GM21423 (cell line): ENCODE measurements at regions not wholly inside any gene's neighbourhood (a gene's known extent, or its start where the extent isn't known, plus 50 kb on each side); places are given as distances from the start of the nearest gene placed in this dataset.
"Not testable (repeated sequence)": the region's sequence is repeated elsewhere in the genome, so short reads cannot be mapped to it uniquely, and the experiment has no call there.

Source experiments
- ATAC-seq: cut with Tn5 transposase; IDR thresholded peaks from one replicate; pipeline ENCODE4 v1.9.1; 2021; ENCODE audit warnings: mild to moderate bottlenecking, moderate library complexity; ENCODE audit not compliant: unreplicated experiment

DNA sequence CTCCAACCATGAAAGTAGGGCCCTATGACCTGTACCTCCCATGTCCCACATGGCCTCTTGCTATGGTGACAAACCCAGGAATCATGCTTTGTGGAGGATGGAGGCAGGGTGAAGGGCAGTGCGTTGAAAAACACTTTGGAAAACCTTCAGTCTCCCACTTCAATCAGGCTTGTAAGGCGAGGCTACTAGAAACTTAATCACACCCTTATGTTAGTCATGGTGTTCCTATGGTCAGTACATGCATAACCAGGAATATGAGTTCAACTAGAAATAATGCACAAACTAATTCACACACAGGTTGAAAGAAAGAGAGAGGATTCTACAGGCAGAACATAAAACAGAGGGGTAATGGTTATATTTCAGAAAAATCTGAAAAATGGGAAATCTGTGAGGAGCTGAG is 601.1 kb downstream of the KCTD16 start:
- ATAC-seq: no peak

DNA sequence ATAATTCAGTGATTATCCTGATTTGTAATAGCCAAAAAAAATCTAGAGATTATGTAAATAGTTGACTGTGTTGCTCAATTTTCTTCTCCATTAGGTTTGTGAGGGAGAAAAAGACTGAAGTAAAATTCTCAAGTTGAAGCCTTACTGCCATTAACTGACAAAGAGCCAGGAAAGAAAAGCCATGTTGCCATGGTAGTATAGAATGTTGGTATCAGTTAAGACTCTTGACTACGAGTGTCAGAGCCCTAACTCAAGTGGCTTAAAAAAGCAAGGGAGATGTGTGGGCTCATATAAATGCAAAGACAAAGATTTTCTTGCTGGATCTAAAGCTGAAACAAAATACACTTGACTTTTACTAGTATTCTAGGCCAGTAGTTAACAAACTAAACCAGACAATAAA is 571.7 kb downstream of the KCTD16 start:
- no peak for ATAC-seq

DNA sequence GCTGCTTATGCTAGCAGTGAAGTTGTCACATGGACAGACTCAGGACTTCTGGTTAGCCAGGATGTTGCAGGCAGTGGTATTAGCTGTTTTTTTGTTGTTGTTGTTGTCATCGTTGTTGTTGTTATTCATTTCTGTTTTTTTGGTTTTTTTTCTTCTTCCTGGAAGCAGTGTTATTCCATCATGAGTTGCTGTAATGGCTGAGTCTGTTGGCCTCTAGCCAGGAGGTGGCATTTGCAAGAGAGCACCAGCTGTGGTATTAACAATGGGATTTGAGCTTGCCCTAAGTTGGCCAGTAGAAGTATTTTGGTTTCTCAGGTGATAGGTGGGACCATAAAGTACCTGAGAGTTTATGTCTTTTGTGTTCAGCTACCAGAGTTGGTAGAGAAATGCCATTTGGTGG is 561.1 kb downstream of the KCTD16 start:
- ATAC-seq: no peak

DNA sequence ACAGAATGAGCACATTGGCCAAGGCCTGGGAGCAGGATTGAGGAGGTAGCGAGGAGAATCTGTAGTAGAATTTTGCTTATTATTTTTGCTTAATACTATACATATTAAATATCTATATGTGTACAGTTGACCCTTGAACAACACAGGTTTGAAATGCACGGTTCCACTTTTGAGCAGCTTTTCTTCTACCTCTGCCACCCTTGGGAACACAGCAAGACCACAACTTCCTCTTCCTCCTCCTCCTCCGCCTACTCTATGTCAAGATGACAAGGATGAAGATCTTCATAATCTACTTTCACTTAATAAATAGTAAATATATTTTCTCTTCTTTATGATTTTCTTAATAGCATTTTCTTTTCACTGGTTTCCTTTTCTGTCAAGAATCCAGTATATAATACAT is 541.4 kb downstream of the KCTD16 start:
- ATAC-seq: peak; percentile 90

DNA sequence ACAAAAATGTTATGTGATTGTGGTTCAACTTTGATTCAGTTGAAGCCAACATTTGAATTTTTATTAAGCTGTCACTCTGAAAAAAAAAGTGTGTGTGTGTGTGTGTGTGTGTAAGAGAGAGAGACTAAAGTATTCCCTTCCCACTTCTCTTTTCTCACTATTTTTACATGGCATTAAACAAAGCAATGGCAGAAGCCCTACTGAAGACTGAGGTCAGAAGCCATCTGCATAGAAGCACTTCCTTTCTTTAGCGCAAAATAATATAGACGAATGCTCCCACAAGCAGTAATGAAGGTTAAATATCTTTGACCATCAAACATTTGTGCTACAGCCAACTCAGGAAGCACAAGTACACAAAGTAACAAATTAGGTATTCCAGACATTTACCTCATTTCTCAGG is 540.5 kb downstream of the KCTD16 start:
- ATAC-seq: peak; percentile 31

DNA sequence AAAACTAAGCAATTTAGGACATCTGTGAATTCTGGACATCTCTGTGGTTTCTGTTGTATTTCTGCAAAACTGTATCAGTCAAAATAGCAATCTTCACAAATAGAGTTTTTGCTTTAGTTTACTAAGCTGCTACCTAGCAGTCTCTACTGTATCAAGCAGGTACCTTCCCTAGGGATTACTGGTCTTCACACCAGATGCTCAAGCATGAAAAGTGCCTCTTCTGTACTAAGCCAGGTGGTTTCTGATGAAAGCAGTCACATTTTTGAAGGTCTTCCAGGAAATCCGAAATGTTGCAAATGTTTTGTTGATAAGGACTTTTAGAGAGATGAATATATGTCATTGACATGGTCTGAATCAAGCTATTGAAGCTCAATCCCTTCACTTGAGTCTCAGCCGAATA is 540.0 kb downstream of the KCTD16 start:
- no peak for ATAC-seq

DNA sequence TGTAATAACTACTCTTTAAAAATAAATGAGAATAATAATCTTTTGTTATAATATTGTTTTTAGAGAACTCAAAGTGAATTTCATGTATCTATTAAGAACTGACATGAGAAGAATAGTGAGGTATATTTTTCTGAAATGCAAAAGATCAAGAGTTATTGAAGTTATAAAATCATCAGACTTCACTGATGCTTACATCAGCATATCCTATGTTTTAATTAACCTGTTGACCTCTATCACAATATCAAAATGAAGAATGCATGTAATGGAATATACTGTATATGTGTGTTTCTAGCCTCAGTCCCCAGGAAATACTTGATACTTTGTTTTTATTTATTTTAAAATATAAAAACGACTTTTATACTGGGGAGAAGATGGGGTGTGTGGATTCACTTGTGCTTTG is 533.1 kb downstream of the KCTD16 start:
- ATAC-seq: no peak

DNA sequence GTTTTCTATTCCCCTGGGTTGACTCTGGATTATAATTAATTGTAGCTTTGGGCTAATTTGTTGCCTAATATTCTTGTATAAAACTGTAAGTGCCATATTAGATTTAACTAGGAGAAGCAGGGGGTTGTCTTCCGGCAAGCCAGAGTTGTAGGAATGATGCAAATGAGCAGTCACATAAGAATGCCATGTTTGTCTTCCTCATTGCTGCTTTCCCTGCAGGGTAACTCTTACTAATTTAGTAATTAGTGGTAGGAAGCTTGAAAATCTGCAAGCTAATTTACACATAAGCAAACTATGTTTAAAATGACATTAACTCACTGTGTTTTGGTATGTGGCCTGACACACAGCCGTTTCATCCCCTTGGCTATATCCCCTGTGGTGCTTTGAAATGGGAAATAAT is 527.8 kb downstream of the KCTD16 start:
- no peak for ATAC-seq

DNA sequence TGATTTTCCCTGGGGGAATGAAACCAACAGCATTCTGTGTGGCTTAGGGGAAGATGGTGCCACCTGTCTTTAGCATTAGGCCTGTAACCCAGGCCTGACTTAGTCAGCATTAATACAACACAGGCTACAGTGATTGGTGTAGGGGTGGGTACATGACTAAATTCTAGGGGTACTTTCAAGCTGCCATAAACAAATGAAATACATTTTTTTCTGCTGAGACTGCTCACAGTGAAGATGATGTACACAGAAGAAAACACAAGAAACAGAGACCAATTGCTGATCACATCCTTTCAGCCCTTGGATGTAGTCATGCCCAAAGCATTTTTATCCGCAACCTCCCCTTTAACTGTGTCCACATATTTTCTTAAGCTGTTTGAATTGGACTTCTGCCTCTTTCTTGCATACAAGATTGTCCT is 527.2 kb downstream of the KCTD16 start:
- ATAC-seq: no peak

DNA sequence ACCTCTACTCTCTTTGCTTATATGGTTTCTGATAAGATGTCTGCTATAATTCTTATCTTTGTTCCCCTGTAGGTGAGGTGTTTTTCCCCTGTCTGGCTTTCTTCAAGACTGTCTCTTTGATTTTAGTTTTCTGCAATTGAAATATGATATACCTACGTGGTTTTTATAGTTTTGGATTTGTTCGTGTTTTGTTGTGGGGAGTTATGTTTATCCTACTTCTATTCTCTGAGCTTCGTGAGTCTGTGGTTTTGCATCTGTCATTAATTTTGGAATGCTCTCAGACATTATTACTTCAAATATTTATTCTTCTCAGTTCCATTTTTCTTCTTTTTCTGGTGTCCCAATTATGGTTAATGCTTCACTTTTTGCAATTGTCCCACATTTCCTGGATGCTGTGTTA is 521.3 kb downstream of the KCTD16 start:
- ATAC-seq: no peak

DNA sequence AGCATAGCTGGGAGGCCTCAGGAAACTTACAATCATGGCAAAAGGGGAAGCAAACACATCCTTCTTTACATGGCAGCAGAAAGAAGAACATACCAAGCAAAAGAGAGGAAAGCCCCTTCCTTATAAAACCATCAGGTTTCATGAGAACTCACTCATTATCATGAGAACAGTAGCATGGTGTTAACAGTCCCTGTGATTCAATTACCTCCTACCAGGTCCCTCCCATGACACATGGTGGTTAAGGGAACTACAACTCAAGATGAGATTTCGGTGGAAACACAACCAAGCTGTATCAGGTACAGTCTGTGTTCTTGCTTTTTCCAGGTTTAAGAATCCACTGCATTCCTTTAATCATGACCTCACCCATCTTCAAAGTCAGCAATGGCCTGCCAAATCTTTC is 514.2 kb downstream of the KCTD16 start:
- ATAC-seq: no peak

DNA sequence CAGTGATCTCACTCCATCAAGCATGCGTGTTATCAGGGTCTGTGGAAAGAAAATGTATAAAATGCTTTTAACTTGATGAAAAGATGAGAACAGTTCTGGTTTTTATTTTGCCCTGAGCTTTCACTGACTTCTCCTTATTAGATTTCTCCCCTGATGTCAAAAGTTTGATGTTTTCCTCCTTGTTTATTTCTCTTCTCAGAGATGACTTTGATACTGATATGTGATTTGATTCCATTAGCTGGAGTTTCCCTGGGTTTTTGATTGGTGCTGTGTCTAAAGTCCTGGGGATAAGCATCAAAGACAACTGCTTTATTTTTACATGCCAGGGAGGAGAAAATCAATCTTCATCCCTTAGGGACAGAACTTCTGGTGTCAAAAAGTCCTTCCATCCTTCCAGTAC is 510.0 kb downstream of the KCTD16 start:
- no peak for ATAC-seq

DNA sequence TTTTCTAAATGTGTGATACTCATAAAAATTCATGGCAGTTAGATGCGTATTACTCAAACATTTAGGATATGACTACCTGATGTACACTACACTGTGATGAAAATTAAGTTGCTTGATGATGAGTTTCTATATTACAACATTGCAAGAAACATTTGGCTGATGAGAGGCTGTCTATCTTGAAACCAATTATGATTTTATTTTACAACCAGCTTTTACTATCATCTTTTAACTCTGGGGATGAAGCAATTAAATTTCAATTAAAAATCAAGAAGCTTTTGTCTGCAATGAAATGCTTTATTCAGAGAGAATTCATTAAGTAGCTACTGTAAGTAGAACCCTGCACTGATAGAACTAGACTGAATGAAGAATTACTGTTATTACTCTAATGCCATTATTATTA is 500.4 kb downstream of the KCTD16 start:
- no peak for ATAC-seq

DNA sequence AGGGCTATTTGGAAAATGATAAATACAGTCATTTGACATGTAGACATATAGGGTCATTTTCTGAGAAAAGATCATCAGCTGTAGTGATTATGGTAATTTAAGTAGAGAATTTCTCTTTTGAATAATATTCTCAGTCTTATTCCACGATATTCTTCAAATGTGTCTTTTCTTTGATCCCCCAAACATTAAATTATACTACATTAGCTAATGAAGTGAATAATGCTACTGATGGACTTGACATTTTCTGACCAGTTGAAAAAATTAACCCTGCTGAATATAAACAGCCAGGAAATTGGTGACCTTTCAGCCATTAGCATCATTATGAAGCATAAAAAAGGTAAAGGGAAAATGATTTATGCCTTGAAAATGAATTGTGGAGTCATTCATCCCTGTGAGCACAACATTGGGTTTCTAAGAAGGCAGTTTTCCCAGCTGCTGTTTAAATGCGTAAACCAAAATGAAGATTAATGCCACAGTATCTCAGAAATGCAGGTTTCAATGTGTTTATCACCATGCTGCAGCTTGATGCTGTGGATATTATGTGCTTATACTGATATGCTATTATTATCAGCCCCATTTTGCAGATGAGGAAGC is 489.1 kb downstream of the KCTD16 start:
- ATAC-seq: no peak

DNA sequence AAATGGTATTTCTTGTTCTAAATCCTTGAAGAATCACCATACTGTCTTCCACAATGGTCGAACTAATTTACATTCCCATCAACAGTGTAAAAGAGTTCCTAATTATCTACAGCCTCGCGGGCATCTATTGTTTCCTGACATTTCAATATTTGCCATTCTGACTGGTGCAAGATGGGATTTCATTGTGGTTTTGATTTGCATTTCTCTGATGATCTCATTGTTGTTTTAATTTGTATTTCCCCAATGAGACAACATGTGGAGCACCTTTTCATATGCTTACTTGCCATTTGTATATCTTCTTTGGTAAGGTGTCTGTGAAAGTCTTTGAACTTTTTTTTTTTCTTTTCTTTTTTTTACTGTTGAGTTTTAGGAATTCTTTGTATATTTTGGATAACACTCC is 473.6 kb downstream of the KCTD16 start:
- no peak for ATAC-seq

DNA sequence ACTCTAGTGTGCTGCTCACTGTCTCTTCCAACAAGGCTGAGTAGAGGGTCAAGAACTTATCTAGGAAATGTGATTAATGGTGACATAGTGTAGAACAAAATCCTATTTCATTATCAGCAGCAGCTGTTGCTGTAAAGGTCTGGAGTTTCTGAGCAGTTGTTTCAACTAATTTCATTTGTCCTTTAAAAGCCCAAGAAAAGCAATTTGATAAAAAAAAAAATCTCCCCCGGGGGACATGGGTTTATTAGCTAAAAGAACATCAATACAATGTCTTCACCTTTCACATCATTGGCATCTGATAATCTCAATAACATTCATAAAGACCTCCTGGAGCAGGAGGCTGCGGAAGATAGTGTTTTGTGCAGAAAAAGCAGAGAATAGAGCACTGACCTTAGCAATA is 468.1 kb downstream of the KCTD16 start:
- no peak for ATAC-seq

DNA sequence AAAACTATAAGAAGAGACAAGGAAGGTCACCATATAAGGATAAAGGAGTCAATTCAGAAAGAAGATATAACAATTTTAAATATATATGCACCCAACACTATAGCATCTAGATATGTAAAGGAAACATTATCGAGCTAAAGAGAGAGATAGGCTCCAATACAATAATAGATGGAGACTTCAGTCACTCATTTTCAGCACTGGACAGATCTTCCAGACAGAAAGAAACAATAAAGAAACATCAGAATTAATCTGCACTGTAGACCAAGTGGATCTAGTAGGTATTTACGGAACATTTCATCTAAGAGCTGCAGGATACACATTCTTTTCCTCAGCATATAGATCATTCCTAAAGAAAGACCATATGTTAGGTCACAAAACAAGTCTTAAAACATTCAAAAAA is 463.5 kb downstream of the KCTD16 start:
- ATAC-seq: no peak

DNA sequence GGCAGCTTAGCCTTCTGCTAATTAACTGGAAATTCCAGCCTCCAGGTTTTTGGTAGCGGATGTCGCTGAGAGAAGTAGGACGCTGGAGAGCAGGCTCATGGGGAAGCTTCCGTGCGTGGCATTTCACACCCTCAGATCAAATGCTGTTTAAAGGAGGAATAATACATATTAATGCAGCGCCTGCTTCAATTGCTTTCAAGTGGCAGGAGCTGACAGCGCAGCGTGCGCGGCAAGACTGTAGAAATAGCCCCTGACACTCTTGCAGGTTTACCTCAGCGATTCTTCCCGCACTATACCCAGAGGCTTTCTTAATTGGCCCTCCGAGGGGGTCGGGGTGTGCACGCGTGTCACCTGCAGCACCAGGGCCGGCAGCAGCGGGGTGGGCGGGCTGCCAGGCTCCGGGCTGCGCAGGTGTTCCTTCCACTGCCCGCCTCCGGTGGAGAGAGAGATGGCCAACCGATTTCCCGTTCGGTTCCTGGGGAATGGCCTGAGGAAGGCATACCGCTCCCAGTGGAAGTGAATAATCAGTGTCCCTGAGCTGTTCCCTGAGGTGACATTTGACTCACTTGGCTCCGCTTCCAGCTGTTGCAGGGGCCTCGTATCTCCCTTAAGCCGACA is 427.9 kb downstream of the KCTD16 start:
- ATAC-seq: no peak

DNA sequence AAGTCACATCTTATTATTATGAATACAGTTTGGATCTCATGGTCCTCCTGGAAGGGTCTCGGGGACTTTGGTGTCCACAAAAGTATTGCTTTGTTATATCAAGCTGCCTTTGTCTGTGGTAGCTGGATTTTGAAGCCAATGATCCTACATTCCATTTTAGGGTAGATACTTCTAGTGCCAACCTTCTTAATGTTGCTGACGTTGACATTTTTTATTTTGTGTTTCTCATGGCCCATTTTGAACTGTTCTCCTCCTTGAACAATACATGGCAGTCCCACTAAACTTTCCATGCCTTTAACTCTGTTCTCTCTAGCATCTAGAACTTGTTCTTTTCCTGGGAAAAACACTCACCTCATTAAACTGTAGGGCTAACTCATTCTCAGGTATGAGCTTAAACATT is 425.8 kb downstream of the KCTD16 start:
- ATAC-seq: no peak

DNA sequence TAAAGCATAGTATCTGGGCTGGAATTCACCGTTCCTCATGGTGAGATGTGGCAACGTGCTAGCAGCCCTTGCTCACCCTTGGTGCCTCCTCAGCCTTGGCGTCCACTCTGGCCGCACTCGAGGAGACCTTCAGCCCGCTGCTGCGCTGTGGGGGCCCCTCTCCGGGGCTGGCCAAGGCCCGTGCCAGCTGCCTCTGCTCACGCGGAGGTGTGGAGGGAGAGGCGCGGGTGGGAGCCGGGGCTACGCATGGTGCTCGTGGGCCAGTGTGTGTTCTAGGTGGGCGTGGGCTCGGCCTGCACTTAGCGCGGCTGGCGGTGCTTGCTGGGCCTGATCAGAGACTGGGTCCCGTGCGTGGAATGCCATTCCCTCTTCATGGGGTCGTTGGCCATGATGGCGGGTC is 424.2 kb downstream of the KCTD16 start:
- no peak for ATAC-seq

DNA sequence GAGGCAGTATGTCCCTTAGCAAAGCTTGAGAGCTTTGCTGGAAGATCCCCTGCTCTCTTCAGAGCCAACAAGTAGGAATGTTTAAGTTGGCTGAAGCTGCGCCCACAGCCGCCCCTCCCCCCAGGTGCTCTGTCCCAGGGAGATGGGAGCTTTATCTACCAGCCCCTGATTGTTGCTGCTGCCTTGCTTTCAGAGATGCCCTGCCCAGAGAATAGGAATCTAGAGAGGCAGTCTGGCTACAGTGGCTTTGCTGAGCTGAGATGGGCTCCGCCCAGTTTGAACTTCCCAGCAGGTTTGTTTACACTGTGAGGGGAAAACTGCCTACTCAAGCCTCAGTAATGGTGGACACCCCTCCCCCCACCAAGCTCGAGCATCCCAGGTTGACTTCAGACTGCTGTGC is 423.6 kb downstream of the KCTD16 start:
- ATAC-seq: not testable (repeated sequence)

DNA sequence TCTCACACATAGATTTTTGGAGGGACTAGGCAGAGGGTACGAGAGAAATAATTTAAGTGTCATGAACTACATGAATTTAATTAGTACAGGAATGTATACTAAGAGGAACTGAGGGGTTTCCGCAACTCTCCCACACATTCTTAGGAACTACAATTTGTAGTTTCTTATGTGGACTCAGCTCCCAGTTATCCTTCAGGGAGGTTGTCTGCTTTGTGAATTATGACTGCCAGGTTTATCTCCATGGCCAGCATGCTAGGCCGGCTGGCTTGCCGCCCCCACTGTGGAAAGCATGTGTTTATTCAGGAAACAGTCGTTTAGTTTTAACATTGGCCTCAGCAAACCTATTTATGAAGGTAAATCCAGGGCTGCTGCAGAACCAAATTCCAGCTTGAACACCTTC is 415.0 kb downstream of the KCTD16 start:
- no peak for ATAC-seq
